KOPT-K1 (cell line): ENCODE measurements at regions not wholly inside any gene's neighbourhood (a gene's known extent, or its start where the extent isn't known, plus 50 kb on each side); places are given as distances from the start of the nearest gene placed in this dataset.

Source experiments
- H3K27ac ChIP-seq: fragments of 200-600 bp; sonication (generic); 2 replicates; pipeline ENCODE4 v1.5.1; 2016; ENCODE audit warnings: antibody characterized with exemption, mild to moderate bottlenecking, low read depth, low read length; ENCODE audit not compliant: poor library complexity, severe bottlenecking
- H3K36me3 ChIP-seq: fragments of 200-600 bp; sonication (generic); 2 replicates; pipeline ENCODE4 v1.5.1; 2017; ENCODE audit warnings: antibody characterized with exemption, mild to moderate bottlenecking, low read length, moderate library complexity; ENCODE audit not compliant: insufficient read depth
- H3K9me3 ChIP-seq: fragments of 200-600 bp; sonication (generic); 2 replicates; pipeline ENCODE4 v1.5.1; 2017; ENCODE audit warnings: antibody characterized with exemption, low read length, mild to moderate bottlenecking; ENCODE audit not compliant: insufficient read depth, poor library complexity, severe bottlenecking

- no peaks in the 10 kb centered on the region for H3K36me3 ChIP-seq
- H3K9me3 ChIP-seq = peaks cover 18% of the 10 kb centered on the region
- no peak overlapping the region for H3K27ac ChIP-seq
Observed at GRCh38 chr11:28529540-28530410, 421.6 kb downstream of the METTL15 start.

GRCh38 chr11:28529046-28529445, 420.9 kb downstream of the METTL15 start:
- Histone ChIP-seq H3K27ac (no peak overlapping the region), H3K9me3 (peaks cover 18% of the 10 kb centered on the region), H3K36me3 (no peaks in the 10 kb centered on the region)

DNA sequence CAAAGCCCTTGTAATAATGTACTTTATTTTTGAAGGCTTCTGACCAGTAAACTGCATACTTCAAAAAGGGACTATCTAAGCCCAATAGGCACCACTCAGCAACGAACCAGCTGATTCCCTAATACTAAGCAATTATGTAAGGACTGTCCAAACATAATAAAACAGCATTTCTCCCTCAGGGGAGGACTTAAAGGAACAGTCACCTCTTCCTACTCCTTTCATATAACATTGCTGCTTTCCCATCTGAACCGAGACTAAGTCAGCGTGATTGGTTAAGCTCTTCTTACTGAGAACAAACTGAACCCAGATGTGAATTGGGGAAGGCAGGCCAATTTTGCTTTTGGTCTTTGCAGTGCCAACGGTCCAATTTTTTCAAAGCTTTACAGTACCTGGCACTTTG, 420.0 kb downstream of the METTL15 start:
- Histone ChIP-seq H3K36me3 (no peaks in the 10 kb centered on the region), H3K9me3 (peaks cover 18% of the 10 kb centered on the region), H3K27ac (no peak overlapping the region)

- Histone ChIP-seq H3K36me3 (no peaks in the 10 kb centered on the region), H3K27ac (no peak overlapping the region), H3K9me3 (peaks cover 18% of the 10 kb centered on the region)
Observed at GRCh38 chr11:28526406-28526751, 418.2 kb downstream of the METTL15 start.

GRCh38 chr11:28525636-28526405, 417.6 kb downstream of the METTL15 start:
- peaks cover 18% of the 10 kb centered on the region for H3K9me3 ChIP-seq
- H3K36me3 ChIP-seq = no peaks in the 10 kb centered on the region
- H3K27ac ChIP-seq = no peak overlapping the region

- Histone ChIP-seq H3K9me3 (peaks cover 18% of the 10 kb centered on the region), H3K27ac (no peak overlapping the region), H3K36me3 (no peaks in the 10 kb centered on the region)
Observed at GRCh38 chr11:28524098-28524497, 415.9 kb downstream of the METTL15 start.

GRCh38 chr11:28521075-28521474, 412.9 kb downstream of the METTL15 start:
- Histone ChIP-seq H3K9me3 (peaks cover 9% of the 10 kb centered on the region), H3K27ac (no peak overlapping the region), H3K36me3 (no peaks in the 10 kb centered on the region)

- Histone ChIP-seq H3K27ac (no peak overlapping the region), H3K36me3 (no peaks in the 10 kb centered on the region), H3K9me3 (peaks cover under 1% of the 10 kb centered on the region)
Observed at GRCh38 chr11:28520291-28520690, 412.1 kb downstream of the METTL15 start.

- Histone ChIP-seq H3K9me3 (peaks cover under 1% of the 10 kb centered on the region), H3K27ac (no peak overlapping the region), H3K36me3 (no peaks in the 10 kb centered on the region)
Observed at GRCh38 chr11:28518825-28519224, 410.6 kb downstream of the METTL15 start.

DNA sequence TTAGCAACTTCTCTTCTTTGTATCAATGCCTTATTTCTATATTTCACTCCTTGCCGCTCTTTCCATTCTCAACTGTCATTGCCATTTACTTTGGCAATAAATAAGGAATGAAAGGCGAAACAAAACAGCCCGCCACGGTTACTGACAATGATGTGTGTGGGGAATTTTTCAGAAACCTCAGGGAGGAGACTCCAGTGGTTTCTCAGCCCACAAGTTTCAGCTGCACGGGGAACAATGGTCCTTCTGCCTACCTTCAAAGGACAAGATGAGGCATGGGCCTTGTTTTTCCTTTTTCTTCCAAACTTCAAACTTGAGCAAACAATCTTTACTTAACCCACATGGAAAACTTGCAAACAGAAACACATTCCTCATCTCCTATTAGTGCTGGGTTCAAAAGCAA, 409.4 kb downstream of the METTL15 start:
- H3K9me3 ChIP-seq = peaks cover 12% of the 10 kb centered on the region
- no peak overlapping the region for H3K27ac ChIP-seq

DNA sequence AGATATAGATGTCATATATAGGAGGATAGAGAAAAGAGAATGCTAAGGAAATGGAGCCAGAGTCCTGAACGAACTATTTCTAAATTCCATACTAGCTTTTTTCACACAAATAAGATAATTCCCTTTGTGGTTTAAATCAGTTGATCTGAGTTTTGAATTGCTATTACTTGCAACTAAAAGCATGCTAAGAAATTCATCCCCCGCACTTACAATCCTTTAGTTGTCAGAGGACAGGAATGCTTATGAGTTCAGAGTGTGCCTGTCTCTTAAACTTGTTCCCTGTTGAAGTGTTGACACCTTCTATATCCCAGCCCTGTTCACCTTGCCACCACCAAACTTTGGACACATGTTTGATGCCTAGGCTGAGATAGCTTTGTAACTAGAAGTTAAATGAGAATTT, 406.2 kb downstream of the METTL15 start:
- peaks cover 12% of the 10 kb centered on the region for H3K9me3 ChIP-seq
- H3K36me3 ChIP-seq = no peaks in the 10 kb centered on the region
- no peak overlapping the region for H3K27ac ChIP-seq

More for the DNA sequence above, 409.4 kb downstream of the METTL15 start:
- no peaks in the 10 kb centered on the region for H3K36me3 ChIP-seq

DNA sequence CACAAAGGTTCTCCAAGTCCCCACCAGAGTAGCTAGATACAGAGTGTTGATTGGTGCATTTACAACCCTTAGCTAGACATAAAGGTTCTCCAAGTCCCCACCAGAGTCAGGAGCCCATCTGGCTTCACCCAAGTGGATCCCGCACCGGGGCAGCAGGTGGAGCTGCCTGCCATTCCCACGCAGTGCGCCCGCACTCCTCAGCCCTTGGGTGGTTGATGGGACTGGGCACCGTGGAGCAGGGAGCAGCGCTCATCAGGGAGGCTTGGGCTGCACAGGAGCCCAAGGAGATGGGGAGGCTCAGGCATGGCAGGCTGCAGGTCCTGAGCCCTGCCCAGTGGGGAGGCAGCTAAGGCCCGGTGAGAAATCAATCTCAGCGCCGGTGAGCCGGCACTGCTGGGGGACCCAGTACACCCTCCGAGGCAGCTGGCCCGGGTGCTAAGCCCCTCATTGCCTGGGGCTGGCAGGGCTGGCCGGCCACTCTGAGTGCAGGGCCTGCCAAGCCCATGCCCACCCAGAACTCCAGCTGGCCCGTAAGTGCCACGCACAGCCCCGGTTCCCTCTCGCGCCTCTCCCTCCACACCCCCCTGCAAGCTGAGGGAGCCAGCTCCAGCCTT, 404.1 kb downstream of the METTL15 start:
- H3K36me3 ChIP-seq = no peaks in the 10 kb centered on the region
- no peak overlapping the region for H3K27ac ChIP-seq
- H3K9me3 ChIP-seq = peaks cover 12% of the 10 kb centered on the region

- Histone ChIP-seq H3K9me3 (no peaks in the 10 kb centered on the region), H3K36me3 (no peaks in the 10 kb centered on the region), H3K27ac (no peak overlapping the region)
Observed at GRCh38 chr11:28505232-28505631, 397.0 kb downstream of the METTL15 start.

GRCh38 chr11:28504555-28505110, 396.4 kb downstream of the METTL15 start:
- Histone ChIP-seq H3K27ac (no peak overlapping the region), H3K36me3 (no peaks in the 10 kb centered on the region), H3K9me3 (no peaks in the 10 kb centered on the region)

DNA sequence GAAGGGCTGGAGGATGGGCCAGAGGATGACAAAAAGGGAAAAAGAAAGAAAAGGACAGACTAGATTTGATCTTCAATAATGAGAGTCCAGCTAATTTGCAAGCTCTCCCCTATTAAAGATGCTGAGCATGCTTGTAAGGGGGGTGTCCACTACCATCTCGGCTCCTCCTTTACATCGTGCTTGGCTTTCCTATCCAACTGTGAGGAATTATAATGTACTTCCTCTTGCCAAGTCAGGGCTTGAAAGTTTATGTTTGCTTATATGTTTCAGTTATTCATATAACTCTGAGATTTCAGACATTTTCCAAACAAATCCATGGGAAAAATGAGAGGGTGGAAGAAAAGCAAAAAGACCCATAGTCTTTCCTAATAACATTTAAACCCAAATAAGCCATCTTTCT, 387.1 kb downstream of the METTL15 start:
- no peak overlapping the region for H3K27ac ChIP-seq
- H3K9me3 ChIP-seq = no peaks in the 10 kb centered on the region
- H3K36me3 ChIP-seq = no peaks in the 10 kb centered on the region
